Mucosa of stomach (tissue), 1 donor: ENCODE measurements at regions not wholly inside any gene's neighbourhood (a gene's known extent, or its start where the extent isn't known, plus 50 kb on each side); places are given as distances from the start of the nearest gene placed in this dataset.

Source experiments
- H3K27me3 ChIP-seq: one replicate; pipeline ENCODE4 v1.7.0; 2013; ENCODE audit warnings: mild to moderate bottlenecking, low read length; ENCODE audit not compliant: control insufficient read depth, insufficient read depth
- H3K36me3 ChIP-seq: one replicate; pipeline ENCODE4 v1.7.0; 2013; ENCODE audit warnings: low read length; ENCODE audit not compliant: control insufficient read depth, insufficient read depth
- H3K4me1 ChIP-seq: one replicate; pipeline ENCODE4 v1.7.0; 2013; ENCODE audit warnings: mild to moderate bottlenecking, low read length; ENCODE audit not compliant: control insufficient read depth, insufficient read depth
- H3K4me3 ChIP-seq: one replicate; pipeline ENCODE4 v1.7.0; 2013; ENCODE audit warnings: low read length
- H3K9ac ChIP-seq: one replicate; pipeline ENCODE4 v1.7.0; 2013; ENCODE audit warnings: mild to moderate bottlenecking, low read length, moderate library complexity
- H3K9me3 ChIP-seq: one replicate; pipeline ENCODE4 v1.7.0; 2013; ENCODE audit warnings: mild to moderate bottlenecking, low read length, moderate library complexity; ENCODE audit not compliant: control insufficient read depth
- donor health status: Pancreatic carcinoma.

GRCh38 chr18:78925557-78926242 lies 53.9 kb upstream of the SALL3 start:
- no peaks in the 10 kb centered on the region for H3K36me3 ChIP-seq
- no peak overlapping the region for H3K4me3 ChIP-seq
- no peak overlapping the region for H3K9ac ChIP-seq
- no peaks in the 10 kb centered on the region for H3K4me1 ChIP-seq
- H3K27me3 ChIP-seq = no peaks in the 10 kb centered on the region
- H3K9me3 ChIP-seq = no peaks in the 10 kb centered on the region

GRCh38 chr18:78926243-78926615 lies 53.4 kb upstream of the SALL3 start:
- Histone ChIP-seq H3K36me3 (no peaks in the 10 kb centered on the region), H3K9me3 (no peaks in the 10 kb centered on the region), H3K9ac (no peak overlapping the region), H3K4me3 (no peak overlapping the region), H3K4me1 (no peaks in the 10 kb centered on the region), H3K27me3 (no peaks in the 10 kb centered on the region)

GRCh38 chr18:78927156-78927555 lies 52.5 kb upstream of the SALL3 start:
- Histone ChIP-seq H3K27me3 (no peaks in the 10 kb centered on the region), H3K9me3 (no peaks in the 10 kb centered on the region), H3K9ac (no peak overlapping the region), H3K36me3 (no peaks in the 10 kb centered on the region), H3K4me1 (no peaks in the 10 kb centered on the region), H3K4me3 (no peak overlapping the region)

GRCh38 chr18:78927616-78928015 lies 52.0 kb upstream of the SALL3 start:
- Histone ChIP-seq H3K27me3 (no peaks in the 10 kb centered on the region), H3K9ac (no peak overlapping the region), H3K4me3 (no peak overlapping the region), H3K36me3 (no peaks in the 10 kb centered on the region), H3K4me1 (no peaks in the 10 kb centered on the region), H3K9me3 (no peaks in the 10 kb centered on the region)

GRCh38 chr18:78928076-78928475 lies 51.5 kb upstream of the SALL3 start:
- Histone ChIP-seq H3K9ac (no peak overlapping the region), H3K27me3 (no peaks in the 10 kb centered on the region), H3K9me3 (no peaks in the 10 kb centered on the region), H3K36me3 (no peaks in the 10 kb centered on the region), H3K4me3 (no peak overlapping the region), H3K4me1 (no peaks in the 10 kb centered on the region)

GRCh38 chr18:78929516-78929915 lies 50.1 kb upstream of the SALL3 start:
- Histone ChIP-seq H3K9ac (no peak overlapping the region), H3K9me3 (no peaks in the 10 kb centered on the region), H3K27me3 (no peaks in the 10 kb centered on the region), H3K36me3 (no peaks in the 10 kb centered on the region), H3K4me3 (no peak overlapping the region), H3K4me1 (no peaks in the 10 kb centered on the region)
